Peyer's patch (tissue), 4 donors: ENCODE measurements at regions not wholly inside any gene's neighbourhood (a gene's known extent, or its start where the extent isn't known, plus 50 kb on each side); places are given as distances from the start of the nearest gene placed in this dataset.

ENCODE experiments used
- CTCF ChIP-seq, 6 experiments: fragments of 450-650 bp in 4 of 6; fragments of 200-600 bp in 2 of 6; sonication (generic) in 1 of 6; IDR thresholded peaks; one replicate each; pipeline ENCODE4 v1.5.1; 2017 to 2019; ENCODE audit warnings: antibody characterized with exemption in 6 of 6, mild to moderate bottlenecking in 3 of 6, moderate library complexity in 1 of 6
- POLR2A ChIP-seq, 2 donors: fragments of 450-650 bp; IDR thresholded peaks; one replicate each; pipeline ENCODE4 v1.5.1; 2017; ENCODE audit warnings: antibody characterized with exemption in 2 of 2, mild to moderate bottlenecking in 2 of 2, moderate library complexity in 2 of 2

DNA sequence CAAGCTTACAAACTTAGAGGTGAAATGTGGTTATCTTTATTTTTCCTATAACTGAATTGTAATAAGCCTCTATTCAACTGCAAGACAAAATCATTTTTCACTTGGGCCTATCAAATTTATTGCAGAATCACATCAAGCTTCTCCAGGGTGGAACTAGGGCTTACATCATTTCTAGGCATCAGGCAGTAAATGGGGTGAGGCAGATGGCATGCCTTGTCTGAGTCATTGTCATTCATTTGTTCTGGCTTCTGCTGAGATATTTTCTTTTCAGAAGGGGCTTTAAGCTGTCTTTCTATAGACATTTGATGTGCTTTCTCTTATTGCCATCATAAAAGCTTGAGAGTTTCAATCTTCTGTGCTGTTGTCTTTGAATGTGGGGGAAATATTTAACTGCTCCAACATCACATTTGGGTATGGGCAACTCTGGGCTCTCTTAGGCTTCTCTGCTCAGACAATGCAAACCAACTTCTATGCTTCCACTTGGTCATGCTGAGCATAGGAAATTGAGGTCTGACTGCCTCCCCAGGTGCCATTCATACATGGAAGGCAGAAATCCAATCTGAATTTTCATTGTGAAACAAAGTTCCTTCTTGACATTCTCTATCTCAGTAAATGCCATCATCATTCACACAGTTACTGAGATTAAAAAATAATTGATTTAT, 225.8 kb upstream of the GIMD1 start:
- no peak for TF ChIP-seq CTCF (IDR thresholded peaks at IDR 0.05)
- TF ChIP-seq POLR2A (IDR thresholded peaks at IDR 0.05): no peak
